ENCODE measurements at regions not wholly inside any gene's neighbourhood (a gene's known extent, or its start where the extent isn't known, plus 50 kb on each side); places are given as distances from the start of the nearest gene placed in this dataset.

DNA sequence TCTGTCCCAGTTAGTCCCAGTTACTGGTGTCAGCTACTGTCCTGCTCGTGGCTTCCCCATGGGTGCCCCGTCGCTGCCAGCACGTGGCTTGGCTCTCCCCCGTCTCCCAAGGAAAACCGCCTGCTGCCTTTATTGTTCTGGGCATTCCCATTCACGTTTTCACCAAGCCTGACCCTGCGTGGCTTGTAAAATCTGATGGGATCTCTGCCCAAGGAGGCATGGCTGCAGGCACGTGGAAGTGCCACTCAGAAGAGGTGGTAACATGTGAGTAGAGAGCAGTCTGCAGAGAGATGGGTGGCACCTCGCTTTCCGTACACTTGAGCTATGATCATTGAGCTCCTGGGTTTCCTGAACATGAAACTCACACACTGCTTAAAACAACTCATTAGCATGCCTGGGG is 429.2 kb upstream of the KLF4 start:
- DNase-seq: no peak
- TF ChIP-seq POLR2A (IDR thresholded peaks at IDR 0.05; ENCODE audit: low read length) (no peak), GATA1 (IDR thresholded peaks at IDR 0.05; ENCODE audit: low read depth, low read length) (no peak)

- TF ChIP-seq GATA1 (IDR thresholded peaks at IDR 0.05; ENCODE audit: low read depth, low read length) (no peak), POLR2A (IDR thresholded peaks at IDR 0.05; ENCODE audit: low read length) (no peak)
- no peak for DNase-seq
Measured at GRCh38 chr9:107914151-107914550, 424.6 kb upstream of the KLF4 start.

DNA sequence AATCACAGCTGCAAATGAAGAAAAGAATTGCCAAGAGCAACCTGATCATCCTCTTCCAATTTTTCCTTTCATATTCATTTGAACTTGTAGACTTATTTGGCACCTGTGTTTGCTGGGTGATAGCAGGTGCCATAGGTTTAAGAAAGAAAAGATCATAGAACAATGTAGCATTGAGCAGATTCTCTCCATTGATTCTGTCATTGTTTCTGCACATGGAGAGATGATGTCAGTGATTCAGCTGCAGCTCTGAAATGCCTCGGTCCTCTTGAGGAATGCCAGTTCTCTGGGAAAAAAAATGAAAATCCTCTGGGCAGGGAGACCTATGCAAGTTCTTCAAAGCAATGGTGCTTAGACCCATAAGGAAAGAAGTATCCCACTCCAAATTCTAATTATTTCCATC is 418.1 kb upstream of the KLF4 start:
- no peak for DNase-seq
- TF ChIP-seq POLR2A (IDR thresholded peaks at IDR 0.05; ENCODE audit: low read length): no peak
- TF ChIP-seq GATA1 (IDR thresholded peaks at IDR 0.05; ENCODE audit: low read depth, low read length): no peak

GRCh38 chr9:107907255-107907654 is 417.7 kb upstream of the KLF4 start:
- DNase-seq: no peak
- no peak for TF ChIP-seq GATA1 (IDR thresholded peaks at IDR 0.05; ENCODE audit: low read depth, low read length)
- TF ChIP-seq POLR2A (IDR thresholded peaks at IDR 0.05; ENCODE audit: low read length): no peak

DNA sequence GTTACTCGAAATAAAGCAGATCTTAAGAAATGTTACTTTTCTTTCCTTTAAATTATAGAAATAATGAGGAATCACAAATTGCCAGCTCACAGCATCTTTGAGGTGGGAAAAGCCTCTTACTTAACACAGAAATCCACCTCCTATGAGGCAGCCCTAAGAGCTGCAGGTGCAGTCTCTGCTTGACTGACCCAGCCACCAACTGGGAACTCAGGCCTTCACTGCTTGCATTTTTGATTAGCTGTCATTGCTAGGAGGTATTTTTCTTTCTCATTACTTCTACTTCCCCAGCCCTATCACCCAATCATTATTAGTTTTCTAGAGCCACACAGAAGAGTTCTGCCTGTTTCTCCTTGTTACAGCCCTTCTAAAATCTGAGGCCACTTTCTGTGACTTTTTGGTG is 416.5 kb upstream of the KLF4 start:
- no peak for DNase-seq

DNA sequence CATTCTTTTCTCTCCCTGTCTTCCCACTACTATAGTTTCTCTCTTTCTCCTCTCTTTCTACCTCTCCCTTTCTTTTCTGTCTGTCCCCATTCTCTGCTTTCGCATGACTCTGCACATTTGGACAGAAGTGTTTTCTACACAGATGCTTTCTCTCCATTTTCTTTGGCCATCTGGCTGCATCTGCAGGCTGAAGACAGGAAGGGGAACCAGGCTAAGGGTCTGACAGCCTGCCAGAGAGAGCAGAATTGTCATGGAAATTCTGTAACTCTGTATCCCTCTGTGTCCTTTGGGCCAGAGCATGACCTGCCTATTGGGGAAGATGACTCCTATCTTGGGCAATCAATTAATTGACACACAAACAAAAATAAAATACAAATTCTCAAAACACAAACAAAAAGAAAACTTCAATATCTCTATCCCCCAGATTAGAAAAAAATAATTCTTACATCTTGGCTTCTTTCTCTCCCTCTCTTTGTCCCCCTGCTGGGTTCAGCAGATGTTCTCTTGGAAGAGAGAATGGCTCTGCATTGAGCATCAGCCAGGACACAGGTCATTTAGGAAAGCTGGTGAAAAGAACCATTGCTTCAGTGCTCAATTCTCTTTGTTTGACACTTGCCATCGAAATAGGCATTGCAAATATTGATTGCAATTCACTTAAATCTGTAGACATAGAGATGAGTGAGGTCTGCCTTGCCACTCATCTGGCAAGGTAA is 415.9 kb upstream of the KLF4 start:
- TF ChIP-seq GATA1 (IDR thresholded peaks at IDR 0.05; ENCODE audit: low read depth, low read length) (no peak), POLR2A (IDR thresholded peaks at IDR 0.05; ENCODE audit: low read length) (no peak)
- no peak for DNase-seq

More for the DNA sequence above, 416.5 kb upstream of the KLF4 start:
- TF ChIP-seq POLR2A (IDR thresholded peaks at IDR 0.05; ENCODE audit: low read length) (no peak), GATA1 (IDR thresholded peaks at IDR 0.05; ENCODE audit: low read depth, low read length) (no peak)

GRCh38 chr9:107899961-107900330 is 410.4 kb upstream of the KLF4 start:
- no peak for TF ChIP-seq POLR2A (IDR thresholded peaks at IDR 0.05; ENCODE audit: low read length)
- no peak for TF ChIP-seq GATA1 (IDR thresholded peaks at IDR 0.05; ENCODE audit: low read depth, low read length)

DNA sequence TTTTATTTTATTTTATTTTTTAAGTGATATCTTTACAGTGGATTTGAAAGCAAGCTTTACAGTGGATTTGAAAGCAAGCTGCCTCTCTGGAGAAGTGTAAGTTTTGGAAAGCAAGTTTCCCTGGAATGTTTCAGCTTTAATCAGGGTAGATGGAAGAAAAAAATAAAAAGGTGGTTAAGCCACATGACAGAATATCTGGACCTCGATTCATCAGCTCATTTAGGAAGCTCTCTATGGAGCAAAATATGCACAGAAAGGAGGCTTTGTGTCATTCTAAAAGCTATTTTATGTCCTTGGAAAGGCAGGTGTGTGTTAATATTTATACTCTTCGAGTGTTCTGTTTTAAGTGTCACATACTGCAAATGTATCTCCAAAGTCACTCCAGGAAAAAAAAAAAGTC is 409.2 kb upstream of the KLF4 start:
- TF ChIP-seq POLR2A (IDR thresholded peaks at IDR 0.05; ENCODE audit: low read length) (no peak), GATA1 (IDR thresholded peaks at IDR 0.05; ENCODE audit: low read depth, low read length) (no peak)
- DNase-seq: no peak

More at GRCh38 chr9:107899961-107900330, 410.4 kb upstream of the KLF4 start:
- no peak for DNase-seq

DNA sequence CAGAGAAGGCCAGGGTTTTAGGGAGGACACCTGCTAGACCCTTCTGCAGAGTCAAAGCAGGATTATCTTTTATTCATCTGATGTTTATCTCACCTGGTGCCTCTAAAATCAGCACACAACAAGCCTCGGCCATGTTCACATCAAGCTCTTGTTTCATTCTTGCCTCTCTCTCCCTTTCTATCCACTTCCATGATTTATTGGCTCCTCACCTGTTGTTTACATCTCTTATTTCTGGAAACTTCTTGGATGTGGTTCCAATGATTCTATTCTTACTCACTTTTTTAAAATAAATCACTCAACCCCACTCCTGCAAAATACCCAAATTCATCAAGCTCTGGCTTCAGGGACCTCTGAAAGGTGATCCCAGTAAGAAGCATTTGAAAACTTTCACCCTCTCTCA is 407.0 kb upstream of the KLF4 start:
- TF ChIP-seq POLR2A (IDR thresholded peaks at IDR 0.05; ENCODE audit: low read length) (no peak), GATA1 (IDR thresholded peaks at IDR 0.05; ENCODE audit: low read depth, low read length) (no peak)
- no peak for DNase-seq

DNA sequence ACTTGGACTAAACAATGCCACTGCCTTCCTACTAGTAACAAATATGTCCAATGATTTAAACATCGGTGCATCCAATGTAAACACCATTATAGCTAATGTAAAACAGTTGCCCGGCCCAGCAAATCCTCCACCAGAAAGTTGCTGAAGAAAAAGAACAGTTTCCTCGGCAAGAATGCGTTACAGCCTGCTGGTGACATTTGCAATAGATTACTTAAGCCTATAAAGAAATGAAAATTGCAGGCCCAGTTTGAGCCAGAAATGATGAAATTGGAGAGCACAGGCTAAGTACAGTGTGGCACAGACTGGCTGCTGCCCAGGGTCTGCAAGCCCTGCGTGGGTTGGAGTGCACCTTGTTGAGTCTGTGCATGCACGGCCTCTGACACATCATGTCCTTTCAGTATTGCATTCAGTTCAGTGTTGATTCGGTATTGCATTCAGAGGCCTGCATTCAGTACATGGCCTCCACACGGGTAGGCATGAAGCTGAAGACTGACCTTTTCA is 406.0 kb upstream of the KLF4 start:
- no peak for DNase-seq
- TF ChIP-seq GATA1 (IDR thresholded peaks at IDR 0.05; ENCODE audit: low read depth, low read length) (no peak), POLR2A (IDR thresholded peaks at IDR 0.05; ENCODE audit: low read length) (no peak)

GRCh38 chr9:107894572-107895261 is 405.1 kb upstream of the KLF4 start:
- no peak for DNase-seq
- TF ChIP-seq POLR2A (IDR thresholded peaks at IDR 0.05; ENCODE audit: low read length) (no peak), GATA1 (IDR thresholded peaks at IDR 0.05; ENCODE audit: low read depth, low read length) (no peak)

- DNase-seq: no peak
- TF ChIP-seq GATA1 (IDR thresholded peaks at IDR 0.05; ENCODE audit: low read depth, low read length) (no peak), POLR2A (IDR thresholded peaks at IDR 0.05; ENCODE audit: low read length) (no peak)
Measured at GRCh38 chr9:107890921-107891465, 401.4 kb upstream of the KLF4 start.

- TF ChIP-seq GATA1 (IDR thresholded peaks at IDR 0.05; ENCODE audit: low read depth, low read length) (no peak), POLR2A (IDR thresholded peaks at IDR 0.05; ENCODE audit: low read length) (no peak)
- no peak for DNase-seq
Measured at GRCh38 chr9:107888773-107889227, 399.2 kb upstream of the KLF4 start.

GRCh38 chr9:107886826-107887225 is 397.3 kb upstream of the KLF4 start:
- DNase-seq: no peak
- TF ChIP-seq POLR2A (IDR thresholded peaks at IDR 0.05; ENCODE audit: low read length) (no peak), GATA1 (IDR thresholded peaks at IDR 0.05; ENCODE audit: low read depth, low read length) (no peak)

Measured in erythroblast (primary cell).